ENCODE measurements at regions not wholly inside any gene's neighbourhood (a gene's known extent, or its start where the extent isn't known, plus 50 kb on each side); places are given as distances from the start of the nearest gene placed in this dataset.

- DNase-seq (ENCODE audit: low read depth in 1 of 2, low spot score in 1 of 2): no peak
- Histone ChIP-seq H3K9me3 (no peaks in the 10 kb centered on the region), H3K4me1 (no peaks in the 10 kb centered on the region), H3K4me2 (no peak overlapping the region), H3K27ac (no peak overlapping the region), H3K4me3 (no peak overlapping the region)
- no peak for TF ChIP-seq CTCF (IDR thresholded peaks at IDR 0.05)
- CTCF ChIA-PET: interaction anchor here (0.5 to 1.3 kb wide), 2 partner anchors 15 to 176 kb away, joined by 3 read pairs; no protein-coding TSS in a partner anchor
- ATAC-seq: no peak
- POLR2A ChIA-PET: no interaction called here
- 67% methylated on average over 6 of the region's 6 CpGs for WGBS (ENCODE audit: missing lambda C conversion rate)
- FAIRE-seq: no peak
Measured at GRCh38 chr5:126359884-126360283, 63.3 kb upstream of the GRAMD2B start.

- no peak for DNase-seq (ENCODE audit: low read depth in 1 of 2, low spot score in 1 of 2)
- ChIA-PET POLR2A (interaction anchor here (0.6 kb wide), 1 partner anchor 223 kb away, joined by 4 read pairs; no protein-coding TSS in a partner anchor), CTCF (interaction anchor here (1.0 to 1.3 kb wide), 2 partner anchors 16 to 22 kb away, joined by 3 read pairs; no protein-coding TSS in a partner anchor)
- no peak for FAIRE-seq
- no peak for TF ChIP-seq RNF2 (IDR thresholded peaks at IDR 0.05; ENCODE audit: borderline replicate concordance, low read depth)
- no peak for TF ChIP-seq CBX2 (IDR thresholded peaks at IDR 0.05; ENCODE audit: borderline replicate concordance, low read depth)
- TF ChIP-seq NR3C1 (IDR thresholded peaks at IDR 0.05): no peak
- TF ChIP-seq CHD4 (IDR thresholded peaks at IDR 0.05; ENCODE audit: borderline replicate concordance): no peak
- TF ChIP-seq JUNB (IDR thresholded peaks at IDR 0.05): no peak
- no peak for TF ChIP-seq RARB (CRISPR knock-in tag; IDR thresholded peaks at IDR 0.05)
- TF ChIP-seq MAFK (IDR thresholded peaks at IDR 0.05; ENCODE audit: partially characterized antibody): no peak
- no peak for TF ChIP-seq ZNF302 (CRISPR knock-in tag; IDR thresholded peaks at IDR 0.05)
- TF ChIP-seq MAZ (IDR thresholded peaks at IDR 0.05; ENCODE audit: borderline replicate concordance, low read depth, low read length): no peak
- TF ChIP-seq PHF8 (IDR thresholded peaks at IDR 0.05; ENCODE audit: borderline replicate concordance, low read depth): no peak
- no peak overlapping the region for H3K4me2 ChIP-seq
- H3K27ac ChIP-seq: no peak overlapping the region
- 39% methylated on average over 1 of the region's 1 CpG for WGBS (ENCODE audit: missing lambda C conversion rate)
- no peaks in the 10 kb centered on the region for H3K4me1 ChIP-seq
- no peak for ATAC-seq
- no peak overlapping the region for H3K4me3 ChIP-seq
- no peaks in the 10 kb centered on the region for H3K9me3 ChIP-seq
Measured at GRCh38 chr5:126360467-126360866, 62.7 kb upstream of the GRAMD2B start.

- H3K27ac ChIP-seq: no peak overlapping the region
- DNase-seq (ENCODE audit: low read depth in 1 of 2, low spot score in 1 of 2): no peak
- H3K9me3 ChIP-seq: no peaks in the 10 kb centered on the region
- POLR2A ChIA-PET: no interaction called here
- no peak for FAIRE-seq
- TF ChIP-seq FOXS1 (CRISPR knock-in tag; IDR thresholded peaks at IDR 0.05): no peak
- no peak for TF ChIP-seq HOXB5 (CRISPR knock-in tag; IDR thresholded peaks at IDR 0.05)
- no peak for TF ChIP-seq PHF8 (IDR thresholded peaks at IDR 0.05; ENCODE audit: borderline replicate concordance, low read depth)
- TF ChIP-seq, protein P1, sequence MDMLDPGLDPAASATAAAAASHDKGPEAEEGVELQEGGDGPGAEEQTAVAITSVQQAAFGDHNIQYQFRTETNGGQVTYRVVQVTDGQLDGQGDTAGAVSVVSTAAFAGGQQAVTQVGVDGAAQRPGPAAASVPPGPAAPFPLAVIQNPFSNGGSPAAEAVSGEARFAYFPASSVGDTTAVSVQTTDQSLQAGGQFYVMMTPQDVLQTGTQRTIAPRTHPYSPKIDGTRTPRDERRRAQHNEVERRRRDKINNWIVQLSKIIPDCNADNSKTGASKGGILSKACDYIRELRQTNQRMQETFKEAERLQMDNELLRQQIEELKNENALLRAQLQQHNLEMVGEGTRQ (IDR thresholded peaks at IDR 0.05): no peak
- TF ChIP-seq RARB (CRISPR knock-in tag; IDR thresholded peaks at IDR 0.05): no peak
- no peak for TF ChIP-seq EHMT2 (IDR thresholded peaks at IDR 0.05; ENCODE audit: low read depth)
- no peak for TF ChIP-seq ZSCAN20 (CRISPR knock-in tag; IDR thresholded peaks at IDR 0.05)
- no peak for TF ChIP-seq MAFK (IDR thresholded peaks at IDR 0.05; ENCODE audit: partially characterized antibody)
- no peak for TF ChIP-seq HEYL (CRISPR knock-in tag; IDR thresholded peaks at IDR 0.05)
- no peak for TF ChIP-seq CBX8 (IDR thresholded peaks at IDR 0.05)
- no peak for TF ChIP-seq POLR2AphosphoS2 (conservative IDR thresholded peaks at IDR 0.05; ENCODE audit: low read length)
- WGBS (ENCODE audit: missing lambda C conversion rate): 19% methylated on average over 1 of the region's 1 CpG
- no peak for ATAC-seq
- CTCF ChIA-PET: interaction anchor here (0.8 kb wide), 1 partner anchor 8 kb away, joined by 3 read pairs; no protein-coding TSS in a partner anchor
- no peaks in the 10 kb centered on the region for H3K4me1 ChIP-seq
- no peak overlapping the region for H3K4me2 ChIP-seq
- no peak overlapping the region for H3K4me3 ChIP-seq
Measured at GRCh38 chr5:126363658-126364057, 59.6 kb upstream of the GRAMD2B start.
